GM18511 (cell line): ENCODE measurements at regions not wholly inside any gene's neighbourhood (a gene's known extent, or its start where the extent isn't known, plus 50 kb on each side); places are given as distances from the start of the nearest gene placed in this dataset.
"Not testable (repeated sequence)": the region's sequence is repeated elsewhere in the genome, so short reads cannot be mapped to it uniquely, and the experiment has no call there.

ENCODE experiments used
- ATAC-seq: cut with Tn5 transposase; IDR thresholded peaks from one replicate; pipeline ENCODE4 v1.9.1; 2021; ENCODE audit warnings: mild to moderate bottlenecking, moderate library complexity; ENCODE audit not compliant: unreplicated experiment

- ATAC-seq: no peak
These were observed 349.0 kb upstream of the AGA start for GRCh38 chr4:177791188-177791587.

- no peak for ATAC-seq
These were observed 354.6 kb upstream of the AGA start for GRCh38 chr4:177796841-177797240.

- ATAC-seq: no peak
These were observed 355.9 kb upstream of the AGA start for GRCh38 chr4:177798161-177798560.

GRCh38 chr4:177802162-177802561, 359.9 kb upstream of the AGA start:
- ATAC-seq: no peak

GRCh38 chr4:177802661-177803060, 360.4 kb upstream of the AGA start:
- ATAC-seq: no peak

GRCh38 chr4:177803151-177803550, 360.9 kb upstream of the AGA start:
- ATAC-seq: no peak

- ATAC-seq: no peak
These were observed 367.6 kb upstream of the AGA start for GRCh38 chr4:177809791-177810190.

GRCh38 chr4:177810220-177810619, 368.0 kb upstream of the AGA start:
- ATAC-seq: no peak

- not testable (repeated sequence) for ATAC-seq
These were observed 376.2 kb upstream of the AGA start for GRCh38 chr4:177818392-177818791.

- no peak for ATAC-seq
These were observed 384.7 kb upstream of the AGA start for GRCh38 chr4:177826973-177827372.

- no peak for ATAC-seq
These were observed 399.0 kb upstream of the AGA start for GRCh38 chr4:177841258-177841657.

GRCh38 chr4:177853229-177853628, 411.0 kb upstream of the AGA start:
- no peak for ATAC-seq

- ATAC-seq: no peak
These were observed 413.4 kb upstream of the AGA start for GRCh38 chr4:177855507-177856197.

- no peak for ATAC-seq
These were observed 417.9 kb upstream of the AGA start for GRCh38 chr4:177860171-177860570.

GRCh38 chr4:177861551-177862094, 419.4 kb upstream of the AGA start:
- ATAC-seq: no peak

GRCh38 chr4:177862541-177863176, 420.4 kb upstream of the AGA start:
- ATAC-seq: no peak

- no peak for ATAC-seq
These were observed 437.6 kb upstream of the AGA start for GRCh38 chr4:177879851-177880250.

- ATAC-seq: no peak
These were observed 452.9 kb upstream of the AGA start for GRCh38 chr4:177895136-177895535.

- ATAC-seq: no peak
These were observed 459.5 kb upstream of the AGA start for GRCh38 chr4:177901786-177902185.

GRCh38 chr4:177902386-177902785, 460.1 kb upstream of the AGA start:
- ATAC-seq: no peak

- no peak for ATAC-seq
These were observed 465.6 kb upstream of the AGA start for GRCh38 chr4:177907736-177908424.

- ATAC-seq: no peak
These were observed 479.5 kb upstream of the AGA start for GRCh38 chr4:177921715-177922114.
